H9 (cell line): ENCODE measurements at regions not wholly inside any gene's neighbourhood (a gene's known extent, or its start where the extent isn't known, plus 50 kb on each side); places are given as distances from the start of the nearest gene placed in this dataset.

Experiments
- DNase-seq: peaks from one replicate; pipeline ENCODE4 v3.0.0-alpha.2; 2017
- H2AFZ ChIP-seq: one replicate; pipeline ENCODE4 v1.6.1; 2013; ENCODE audit warnings: mild to moderate bottlenecking, low read length, control low read depth, moderate library complexity
- H2AK5ac ChIP-seq: 2 replicates; pipeline ENCODE4 v1.6.1; 2013; ENCODE audit warnings: low read length, control low read depth, mixed read lengths; ENCODE audit not compliant: insufficient read length
- H2BK120ac ChIP-seq: one replicate; pipeline ENCODE4 v1.6.1; 2013; ENCODE audit warnings: low read depth, mild to moderate bottlenecking, low read length, control low read depth, inconsistent platforms; ENCODE audit not compliant: poor library complexity, severe bottlenecking
- H2BK12ac ChIP-seq: 2 replicates; pipeline ENCODE4 v1.6.1; 2013; ENCODE audit warnings: low read length, control low read depth, mixed read lengths, low read depth; ENCODE audit not compliant: insufficient read length
- H2BK15ac ChIP-seq: 2 replicates; pipeline ENCODE4 v1.6.1; 2013; ENCODE audit warnings: low read depth, low read length, control low read depth
- H2BK20ac ChIP-seq: one replicate; pipeline ENCODE4 v1.6.1; 2013; ENCODE audit warnings: low read depth, mild to moderate bottlenecking, low read length, control low read depth, inconsistent platforms; ENCODE audit not compliant: poor library complexity, severe bottlenecking
- H2BK5ac ChIP-seq: 2 replicates; pipeline ENCODE4 v1.6.1; 2013; ENCODE audit warnings: low read length, control low read depth, mixed read lengths; ENCODE audit not compliant: insufficient read length
- H3K14ac ChIP-seq: 2 replicates; pipeline ENCODE4 v1.6.1; 2013; ENCODE audit warnings: low read length, control low read depth; ENCODE audit not compliant: insufficient read depth
- H3K18ac ChIP-seq: 2 replicates; pipeline ENCODE4 v1.6.1; 2013; ENCODE audit warnings: low read depth, mild to moderate bottlenecking, mixed read lengths, low read length, control low read depth; ENCODE audit not compliant: insufficient read length
- H3K23ac ChIP-seq: 2 replicates; pipeline ENCODE4 v1.6.1; 2013; ENCODE audit warnings: low read length, control low read depth, mixed read lengths, low read depth; ENCODE audit not compliant: insufficient read length
- H3K23me2 ChIP-seq: 2 replicates; pipeline ENCODE4 v1.6.1; 2013; ENCODE audit warnings: low read depth, mild to moderate bottlenecking, mixed read lengths, low read length, control low read depth; ENCODE audit not compliant: insufficient read length, poor library complexity, severe bottlenecking
- H3K27ac ChIP-seq: 2 replicates; pipeline ENCODE4 v1.5.1; 2013; ENCODE audit warnings: low read length, control low read depth, mixed read lengths, low read depth; ENCODE audit not compliant: insufficient read length
- H3K27me3 ChIP-seq: 2 replicates; pipeline ENCODE4 v1.6.1; 2013; ENCODE audit warnings: low read length, control low read depth, inconsistent platforms; ENCODE audit not compliant: insufficient read depth
- H3K4ac ChIP-seq: 2 replicates; pipeline ENCODE4 v1.6.1; 2013; ENCODE audit warnings: low read depth, mild to moderate bottlenecking, control low read depth, inconsistent platforms, low read length, moderate library complexity
- H3K4me1 ChIP-seq: 2 replicates; pipeline ENCODE4 v1.6.1; 2013; ENCODE audit warnings: low read length, control low read depth, inconsistent platforms; ENCODE audit not compliant: insufficient read depth
- H3K4me2 ChIP-seq: 2 replicates; pipeline ENCODE4 v1.6.1; 2013; ENCODE audit warnings: low read length, control low read depth, mixed read lengths; ENCODE audit not compliant: insufficient read length, insufficient read depth
- H3K56ac ChIP-seq: 2 replicates; pipeline ENCODE4 v1.6.1; 2013; ENCODE audit warnings: low read depth, mild to moderate bottlenecking, mixed read lengths, low read length, control low read depth; ENCODE audit not compliant: insufficient read length
- H3K79me1 ChIP-seq: 2 replicates; pipeline ENCODE4 v1.6.1; 2013; ENCODE audit warnings: low read depth, mild to moderate bottlenecking, moderate library complexity, low read length, control low read depth, inconsistent platforms; ENCODE audit not compliant: insufficient read depth, poor library complexity, severe bottlenecking
- H3K79me2 ChIP-seq: 2 replicates; pipeline ENCODE4 v1.6.1; 2013; ENCODE audit warnings: low read length, control low read depth, inconsistent platforms; ENCODE audit not compliant: insufficient read depth
- H3K9ac ChIP-seq: 2 replicates; pipeline ENCODE4 v1.6.1; 2013; ENCODE audit warnings: low read length, control low read depth, mixed read lengths; ENCODE audit not compliant: insufficient read length; ENCODE audit errors: extremely low read depth
- H3K9me3 ChIP-seq: one replicate; pipeline ENCODE4 v1.6.1; 2013; ENCODE audit warnings: low read depth, low read length, inconsistent platforms; ENCODE audit not compliant: control insufficient read depth
- H3T11ph ChIP-seq: one replicate; pipeline ENCODE4 v1.6.1; 2013; ENCODE audit warnings: mild to moderate bottlenecking, low read length, control low read depth, inconsistent platforms
- H4K20me1 ChIP-seq: one replicate; pipeline ENCODE4 v1.6.1; 2013; ENCODE audit not compliant: control insufficient read depth, insufficient read length, insufficient read depth
- H4K5ac ChIP-seq: 2 replicates; pipeline ENCODE4 v1.6.1; 2013; ENCODE audit warnings: low read depth, mild to moderate bottlenecking, mixed read lengths, low read length, control low read depth; ENCODE audit not compliant: insufficient read length
- H4K8ac ChIP-seq: replicated peaks from 2 replicates; pipeline ENCODE4 v1.6.1; 2013; ENCODE audit warnings: low read length, control low read depth, mixed read lengths, low read depth; ENCODE audit not compliant: insufficient read length
- H4K91ac ChIP-seq: 2 replicates; pipeline ENCODE4 v1.6.1; 2013; ENCODE audit warnings: low read depth, mild to moderate bottlenecking, moderate library complexity, mixed read lengths, low read length, control low read depth; ENCODE audit not compliant: insufficient read length
- H3K27ac Mint-ChIP-seq, 3 experiments: 2 replicates in 2 of 3; 3 replicates in 1 of 3; pipeline ENCODE4 v1.8.0; 2020 to 2021; ENCODE audit warnings: mixed read lengths in 3 of 3, mild to moderate bottlenecking in 1 of 3, moderate library complexity in 1 of 3
- H3K27me3 Mint-ChIP-seq: 2 replicates; pipeline ENCODE4 v1.8.0; 2021; ENCODE audit warnings: low read depth, mild to moderate bottlenecking, moderate library complexity, mixed read lengths
- H3K36me3 Mint-ChIP-seq, 3 experiments: 2 replicates in 2 of 3; 3 replicates in 1 of 3; pipeline ENCODE4 v1.8.0; 2020 to 2021; ENCODE audit warnings: low read depth in 3 of 3, mixed read lengths in 3 of 3; ENCODE audit not compliant: insufficient read depth in 1 of 3
- H3K4me1 Mint-ChIP-seq, 2 experiments: 2 replicates each; pipeline ENCODE4 v1.8.0; 2020; ENCODE audit warnings: mixed read lengths in 2 of 2
- H3K4me3 Mint-ChIP-seq, 2 experiments: 2 replicates in 1 of 2; 3 replicates in 1 of 2; pipeline ENCODE4 v1.8.0; 2020 to 2021; ENCODE audit warnings: mild to moderate bottlenecking in 2 of 2, mixed read lengths in 2 of 2, moderate library complexity in 1 of 2
- H3K9me3 Mint-ChIP-seq, 2 experiments: 2 replicates in 1 of 2; 3 replicates in 1 of 2; pipeline ENCODE4 v1.8.0; 2020; ENCODE audit warnings: mild to moderate bottlenecking in 2 of 2, mixed read lengths in 2 of 2, moderate library complexity in 1 of 2
- WGBS: extraction: QIAGEN DNeasy Blood & Tissue Kit; methylation state at CpG from one replicate; pipeline ENCODE4 v1.1.7; 2013; ENCODE audit warnings: missing lambda C conversion rate, low lambda C conversion rate, mixed read lengths; ENCODE audit not compliant: insufficient read length; ENCODE audit errors: extremely low coverage; 5-methylcytosine and 5-hydroxymethylcytosine counted together
- TF ChIP-seq, protein P1 (sequence below): fragments of 200-600 bp; sonication (generic); conservative IDR thresholded peaks from 3 replicates; pipeline ENCODE4 v1.8.0; 2021; ENCODE audit warnings: antibody characterized with exemption, mild to moderate bottlenecking

GRCh38 chr13:105597573-105597972 lies 937.9 kb downstream of the EFNB2 start:
- Histone ChIP-seq H3T11ph (no peak overlapping the region), H3K4ac (no peak overlapping the region), H4K20me1 (no peaks in the 10 kb centered on the region), H3K27ac (no peak overlapping the region), H3K9ac (no peak overlapping the region), H3K23me2 (no peaks in the 10 kb centered on the region), H3K56ac (no peak overlapping the region), H2BK5ac (no peak overlapping the region), H4K91ac (no peak overlapping the region), H2BK12ac (no peak overlapping the region), H2AK5ac (no peak overlapping the region), H3K4me2 (no peak overlapping the region), H3K79me2 (no peaks in the 10 kb centered on the region), H3K14ac (no peak overlapping the region), H2AFZ (no peak overlapping the region), H2BK120ac (no peak overlapping the region), H4K5ac (no peak overlapping the region), H4K8ac (no peak overlapping the region), H2BK15ac (no peak overlapping the region), H3K27me3 (no peaks in the 10 kb centered on the region), H2BK20ac (no peak overlapping the region), H3K4me1 (no peaks in the 10 kb centered on the region), H3K23ac (no peak overlapping the region), H3K79me1 (no peaks in the 10 kb centered on the region), H3K18ac (no peak overlapping the region), H3K9me3 (no peaks in the 10 kb centered on the region)
- Mint-ChIP-seq H3K36me3 (no peaks in the 10 kb centered on the region), H3K27me3 (no peaks in the 10 kb centered on the region), H3K4me1 (no peaks in the 10 kb centered on the region), H3K9me3 (no peaks in the 10 kb centered on the region), H3K4me3 (no peak overlapping the region), H3K27ac (no peak overlapping the region; a peak in 1 of 7 replicates)
- WGBS: no CpG with 5 or more reads among the region's 6 CpGs
- TF ChIP-seq, protein P1, sequence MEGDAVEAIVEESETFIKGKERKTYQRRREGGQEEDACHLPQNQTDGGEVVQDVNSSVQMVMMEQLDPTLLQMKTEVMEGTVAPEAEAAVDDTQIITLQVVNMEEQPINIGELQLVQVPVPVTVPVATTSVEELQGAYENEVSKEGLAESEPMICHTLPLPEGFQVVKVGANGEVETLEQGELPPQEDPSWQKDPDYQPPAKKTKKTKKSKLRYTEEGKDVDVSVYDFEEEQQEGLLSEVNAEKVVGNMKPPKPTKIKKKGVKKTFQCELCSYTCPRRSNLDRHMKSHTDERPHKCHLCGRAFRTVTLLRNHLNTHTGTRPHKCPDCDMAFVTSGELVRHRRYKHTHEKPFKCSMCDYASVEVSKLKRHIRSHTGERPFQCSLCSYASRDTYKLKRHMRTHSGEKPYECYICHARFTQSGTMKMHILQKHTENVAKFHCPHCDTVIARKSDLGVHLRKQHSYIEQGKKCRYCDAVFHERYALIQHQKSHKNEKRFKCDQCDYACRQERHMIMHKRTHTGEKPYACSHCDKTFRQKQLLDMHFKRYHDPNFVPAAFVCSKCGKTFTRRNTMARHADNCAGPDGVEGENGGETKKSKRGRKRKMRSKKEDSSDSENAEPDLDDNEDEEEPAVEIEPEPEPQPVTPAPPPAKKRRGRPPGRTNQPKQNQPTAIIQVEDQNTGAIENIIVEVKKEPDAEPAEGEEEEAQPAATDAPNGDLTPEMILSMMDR: no peak
- DNase-seq: no peak
